Heart right ventricle (tissue), 16 donors: ENCODE measurements at regions not wholly inside any gene's neighbourhood (a gene's known extent, or its start where the extent isn't known, plus 50 kb on each side); places are given as distances from the start of the nearest gene placed in this dataset.
"Not testable (repeated sequence)": the region's sequence is repeated elsewhere in the genome, so short reads cannot be mapped to it uniquely, and the experiment has no call there.

Experiments used
- ATAC-seq, 8 donors: fragments of 200-7000 bp; cut with Tn5 transposase; one replicate each; pipeline ENCODE4 v1.9.1; 2020; ENCODE audit warnings: mild to moderate bottlenecking in 8 of 8, moderate library complexity in 8 of 8, moderate number of reproducible peaks in 1 of 8
- DNase-seq, 2 donors: peaks; one replicate each; pipeline ENCODE4 v3.0.0-alpha.2; 2020
- H3K27ac ChIP-seq, 10 donors: fragments of 200-600 bp; sonication (generic) in 2 of 10; one replicate each; pipeline versions ENCODE4 v1.5.0 to v1.8.0; 2020 to 2022; ENCODE audit warnings: mild to moderate bottlenecking in 3 of 10
- H3K27me3 ChIP-seq, 7 donors: fragments of 200-600 bp; one replicate each; pipeline ENCODE4 v1.8.0; 2021 to 2022; ENCODE audit warnings: mild to moderate bottlenecking in 2 of 7
- H3K36me3 ChIP-seq, 9 donors: fragments of 200-600 bp; sonication (generic) in 1 of 9; one replicate each; pipeline versions ENCODE4 v1.5.0 to v1.8.0; 2020 to 2022; ENCODE audit warnings: mild to moderate bottlenecking in 2 of 9
- H3K4me1 ChIP-seq, 9 donors: fragments of 200-600 bp; sonication (generic) in 1 of 9; one replicate each; pipeline versions ENCODE4 v1.5.0 to v1.8.0; 2020 to 2022; ENCODE audit warnings: mild to moderate bottlenecking in 4 of 9
- H3K4me3 ChIP-seq, 10 donors: fragments of 200-600 bp; sonication (generic) in 2 of 10; one replicate each; pipeline versions ENCODE4 v1.5.0 to v1.8.0; 2020 to 2022; ENCODE audit warnings: mild to moderate bottlenecking in 7 of 10, moderate library complexity in 2 of 10
- H3K9me3 ChIP-seq, 11 donors: fragments of 200-600 bp in 10 of 11; sonication (generic) in 2 of 11; one replicate each; pipeline versions ENCODE4 v1.5.0 to v1.8.0; 2013 to 2022; ENCODE audit warnings: mild to moderate bottlenecking in 2 of 11, control low read depth in 1 of 11, moderate library complexity in 1 of 11
- CTCF ChIP-seq, 9 donors: fragments of 200-600 bp; sonication (generic) in 2 of 9; IDR thresholded peaks; one replicate each; pipeline versions ENCODE4 v1.5.0 to v1.8.0; 2021 to 2022; ENCODE audit warnings: antibody characterized with exemption in 9 of 9, mild to moderate bottlenecking in 5 of 9, moderate library complexity in 1 of 9
- WGBS, 2 donors: extraction: QIAGEN DNeasy Blood & Tissue Kit; methylation state at CpG; one replicate each; pipeline ENCODE4 v1.1.7; 2013; ENCODE audit warnings: inconsistent platforms in 1 of 2; 5-methylcytosine and 5-hydroxymethylcytosine counted together
- intact Hi-C, 10 donors: fragments of 100-400 bp; cut with DNase I; formaldehyde crosslinking; loops; one replicate each; pipeline versions ENCODE4 v1.11.1 to v1.14.2; 2022
- donor health status: Arrhythmogenic right ventricular cardiomyopathy.
- donor health status: ischemic (EF 13 %, LVEDD 7.1; RV severe dilation, severe dysfunction).
- donor health status: healthy with polysubstance abuse.
- donor health status: DM: no; HTN: yes; CAD: no.
- donor health status: DM: no; HTN: no; CAD: no.
- donor health status: ischemic (EF 25% LVEDD 6.9; RV normal size, moderate dysfunction).
- donor health status: ischemic (EF 25% LVEDD 5.7; RV mildly dilated, moderate dysfunction).
- donor health status: healthy.
- donor health status: DM: yes; HTN: yes; CAD: no.
- donor health status: Ischemic cardiomyopathy.
- donor health status: ischemic (EF 35%, LVEDD 5.7; RV mildly dilated, moderate dysfunction).
- donor health status: nonischemic (EF 11% LVEDD 7.7; RV severe dilation, severe dysfunction).
- donor health status: DM: yes; HTN: yes; CAD: no.
- donor health status: PGD.
- donor health status: ischemic (EF 29% LVEDD 5.4; RV normal size, mild dysfunction).
- donor health status: nonischemic (EF 23%, LVEDD 6.1; RV moderate dilation, normal function).

- ATAC-seq = no peak
- WGBS, 2 donors = 92 to 100% methylated on average over 1 of the region's 1 CpG
- no peak for DNase-seq
- H3K4me3 ChIP-seq = no peak overlapping the region
- no peaks in the 10 kb centered on the region for H3K4me1 ChIP-seq
- no peak for TF ChIP-seq CTCF (IDR thresholded peaks at IDR 0.05)
- no peaks in the 10 kb centered on the region for H3K27me3 ChIP-seq
- H3K27ac ChIP-seq = no peak overlapping the region
- no peaks in the 10 kb centered on the region for H3K9me3 ChIP-seq
- intact Hi-C loops = no loop called here
- H3K36me3 ChIP-seq = no peaks in the 10 kb centered on the region
Measured at GRCh38 chr10:61039868-61040267, 95.9 kb upstream of the RHOBTB1 start.

GRCh38 chr10:61037261-61037830 is 93.4 kb upstream of the RHOBTB1 start:
- 92 to 93% methylated on average over 16 of the region's 16 CpGs for WGBS, 2 donors
- DNase-seq, intact Hi-C loops: not testable (repeated sequence)

GRCh38 chr10:61036148-61036547 is 92.2 kb upstream of the RHOBTB1 start:
- H3K36me3 ChIP-seq, H3K4me3 ChIP-seq, ATAC-seq, H3K9me3 ChIP-seq, H3K27me3 ChIP-seq, H3K27ac ChIP-seq, intact Hi-C loops, DNase-seq, H3K4me1 ChIP-seq: not testable (repeated sequence)
- 99% methylated on average over 3 of the region's 3 CpGs for WGBS, 2 donors

More at GRCh38 chr10:61037261-61037830, 93.4 kb upstream of the RHOBTB1 start:
- H3K4me1 ChIP-seq, H3K27me3 ChIP-seq, H3K4me3 ChIP-seq, H3K9me3 ChIP-seq, H3K27ac ChIP-seq, H3K36me3 ChIP-seq, ATAC-seq: not testable (repeated sequence)

- Histone ChIP-seq H3K27me3 (peaks cover 0 to 2% (median 0%) of the 10 kb centered on the region in 7 donors), H3K4me3 (no peak overlapping the region), H3K36me3 (no peaks in the 10 kb centered on the region), H3K27ac (no peak overlapping the region), H3K9me3 (no peaks in the 10 kb centered on the region), H3K4me1 (no peaks in the 10 kb centered on the region)
- no peak for TF ChIP-seq CTCF (IDR thresholded peaks at IDR 0.05)
- ATAC-seq = no peak
- intact Hi-C loops = no loop called here
- DNase-seq = no peak
- WGBS, 2 donors = 93% methylated on average over 3 of the region's 3 CpGs
Measured at GRCh38 chr10:61031341-61031740, 87.4 kb upstream of the RHOBTB1 start.

- intact Hi-C loops = no loop called here
- WGBS, 2 donors = 93 to 96% methylated on average over 2 of the region's 2 CpGs
- no peaks in the 10 kb centered on the region for H3K4me1 ChIP-seq
- H3K27me3 ChIP-seq = peaks cover 0 to 2% (median 0%) of the 10 kb centered on the region in 7 donors
- DNase-seq = no peak
- H3K9me3 ChIP-seq = no peaks in the 10 kb centered on the region
- no peak overlapping the region for H3K4me3 ChIP-seq
- H3K36me3 ChIP-seq = no peaks in the 10 kb centered on the region
- no peak overlapping the region for H3K27ac ChIP-seq
- no peak for ATAC-seq
- no peak for TF ChIP-seq CTCF (IDR thresholded peaks at IDR 0.05)
Measured at GRCh38 chr10:61029411-61029810, 85.4 kb upstream of the RHOBTB1 start.
